ENCODE measurements at regions not wholly inside any gene's neighbourhood (a gene's known extent, or its start where the extent isn't known, plus 50 kb on each side); places are given as distances from the start of the nearest gene placed in this dataset.

DNA sequence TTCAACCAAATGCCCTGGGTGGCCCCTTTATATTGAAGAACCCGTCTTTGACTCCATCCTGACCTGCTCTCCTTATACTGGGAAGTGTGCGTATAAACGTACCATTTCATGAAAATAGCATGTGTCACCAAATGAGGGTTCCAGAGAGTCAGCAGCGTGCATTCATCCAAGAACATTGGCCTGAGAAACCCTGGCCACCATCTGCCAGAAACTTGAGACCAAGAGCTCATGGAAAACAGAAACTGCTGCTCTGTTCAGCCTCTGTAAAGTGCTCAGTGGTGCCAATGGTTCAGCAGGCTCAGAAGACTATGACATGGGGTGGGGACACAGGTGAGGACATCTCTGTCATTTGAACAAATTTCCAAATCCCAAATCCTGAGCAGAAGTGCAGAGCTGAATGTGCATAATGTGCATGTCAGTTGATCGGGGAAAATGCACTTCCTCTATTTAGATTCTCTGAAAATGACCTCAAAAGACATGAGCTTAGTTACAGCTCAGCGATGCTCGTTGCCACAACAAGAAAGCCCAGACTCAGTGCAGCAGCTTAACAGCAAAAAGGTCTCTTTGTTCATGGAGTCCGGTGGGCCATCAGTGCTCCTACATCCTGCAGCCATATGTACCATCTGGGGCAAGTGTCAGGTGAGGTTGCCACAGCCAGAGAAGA lies 176.1 kb downstream of the ATPSCKMT start:
- no peak for TF ChIP-seq CTCF (IDR thresholded peaks at IDR 0.05)
- CTCF ChIA-PET, result no interaction called here
- no peak for DNase-seq
- H3K4me1 Mint-ChIP-seq (ENCODE audit: low read depth), result no peaks in the 10 kb centered on the region
- H3K27ac Mint-ChIP-seq, result no peak overlapping the region
- POLR2A ChIA-PET, result no interaction called here
- H3K27me3 Mint-ChIP-seq, result no peaks in the 10 kb centered on the region
- intact Hi-C loops (cut with micrococcal nuclease), result no loop called here
- ATAC-seq, result no peak
- H3K4me3 Mint-ChIP-seq, result no peak overlapping the region
- no peaks in the 10 kb centered on the region for H3K9me3 Mint-ChIP-seq
- no peaks in the 10 kb centered on the region for H3K36me3 Mint-ChIP-seq (ENCODE audit: low read depth)

DNA sequence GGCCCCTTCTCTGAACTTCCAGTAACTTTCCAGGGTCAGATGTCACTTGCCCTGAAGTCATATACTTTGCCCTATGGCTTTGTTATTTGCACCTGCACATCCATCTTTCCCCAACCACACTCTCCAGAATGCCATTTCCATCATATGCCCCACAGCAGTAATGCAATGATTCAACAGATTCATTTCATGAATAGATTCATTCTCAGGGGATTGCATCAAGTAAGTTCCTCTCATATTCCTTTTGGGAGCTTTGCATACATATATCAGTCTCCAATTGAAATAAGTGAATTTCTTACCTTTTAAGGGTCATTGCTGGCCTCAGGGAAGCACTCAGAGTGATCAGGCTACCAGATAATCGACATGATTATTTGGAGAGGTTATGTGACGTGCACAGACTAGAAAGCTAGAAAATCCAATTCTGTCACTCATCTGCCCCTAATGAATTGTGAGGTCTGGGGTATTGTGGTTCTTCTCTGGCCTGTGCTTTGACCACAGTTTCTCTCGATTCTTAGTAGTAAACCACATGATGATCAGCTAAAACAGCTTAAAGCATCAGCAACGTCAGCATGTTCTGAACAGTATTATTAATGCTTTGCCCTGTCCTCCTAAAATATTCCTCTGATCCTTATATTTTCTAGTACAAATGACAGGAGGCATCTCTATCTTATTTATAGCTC lies 179.9 kb downstream of the ATPSCKMT start:
- CTCF ChIA-PET, result no interaction called here

DNA sequence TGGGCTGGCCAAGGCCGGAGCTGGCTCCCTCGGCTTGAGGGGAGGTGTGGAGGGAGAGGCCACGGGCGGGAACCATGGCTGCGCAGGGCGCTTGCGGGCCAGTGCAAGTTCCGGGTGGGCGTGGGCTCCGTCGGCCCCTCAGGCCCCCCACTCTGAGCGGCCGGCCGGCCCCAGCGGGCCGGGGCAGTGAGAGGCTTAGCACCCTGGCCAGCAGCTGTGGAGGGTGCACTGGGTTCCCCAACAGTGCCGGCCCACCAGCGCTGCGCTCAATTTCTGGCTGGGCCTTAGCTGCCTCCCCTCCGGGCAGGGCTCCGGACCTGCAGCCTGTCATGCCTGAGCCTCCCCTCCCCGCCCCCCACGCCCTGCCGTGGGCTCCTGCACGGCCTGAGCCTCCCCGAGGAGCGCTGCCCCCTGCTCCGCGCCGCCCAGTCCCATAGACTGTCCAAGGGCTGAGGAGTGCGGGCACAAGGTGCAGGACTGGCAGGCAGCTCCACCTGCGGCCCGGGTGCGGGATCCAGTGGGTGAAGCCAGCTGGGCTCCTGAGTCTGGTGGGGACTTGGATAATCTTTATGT lies 184.2 kb downstream of the ATPSCKMT start:
- no peaks in the 10 kb centered on the region for H3K9me3 Mint-ChIP-seq
- intact Hi-C loops (cut with micrococcal nuclease), result no loop called here
- no peak for DNase-seq
- no peaks in the 10 kb centered on the region for H3K36me3 Mint-ChIP-seq (ENCODE audit: low read depth)
- no peak overlapping the region for H3K27ac Mint-ChIP-seq
- ChIA-PET CTCF (no interaction called here), POLR2A (no interaction called here)
- no peak overlapping the region for H3K4me3 Mint-ChIP-seq
- H3K4me1 Mint-ChIP-seq (ENCODE audit: low read depth), result no peaks in the 10 kb centered on the region
- no peak for ATAC-seq
- TF ChIP-seq CTCF (IDR thresholded peaks at IDR 0.05), result no peak
- no peaks in the 10 kb centered on the region for H3K27me3 Mint-ChIP-seq

More for the DNA sequence above, 179.9 kb downstream of the ATPSCKMT start:
- ATAC-seq (no peak), DNase-seq (no peak)
- Mint-ChIP-seq H3K4me1 (ENCODE audit: low read depth) (no peaks in the 10 kb centered on the region), H3K27ac (no peak overlapping the region), H3K27me3 (no peaks in the 10 kb centered on the region), H3K9me3 (no peaks in the 10 kb centered on the region), H3K4me3 (no peak overlapping the region), H3K36me3 (ENCODE audit: low read depth) (no peaks in the 10 kb centered on the region)
- no peak for TF ChIP-seq CTCF (IDR thresholded peaks at IDR 0.05)
- POLR2A ChIA-PET, result interaction anchor here (0.5 kb wide), 1 partner anchor 112 kb away, joined by 3 read pairs; no protein-coding TSS in a partner anchor
- intact Hi-C loops (cut with micrococcal nuclease), result no loop called here

DNA sequence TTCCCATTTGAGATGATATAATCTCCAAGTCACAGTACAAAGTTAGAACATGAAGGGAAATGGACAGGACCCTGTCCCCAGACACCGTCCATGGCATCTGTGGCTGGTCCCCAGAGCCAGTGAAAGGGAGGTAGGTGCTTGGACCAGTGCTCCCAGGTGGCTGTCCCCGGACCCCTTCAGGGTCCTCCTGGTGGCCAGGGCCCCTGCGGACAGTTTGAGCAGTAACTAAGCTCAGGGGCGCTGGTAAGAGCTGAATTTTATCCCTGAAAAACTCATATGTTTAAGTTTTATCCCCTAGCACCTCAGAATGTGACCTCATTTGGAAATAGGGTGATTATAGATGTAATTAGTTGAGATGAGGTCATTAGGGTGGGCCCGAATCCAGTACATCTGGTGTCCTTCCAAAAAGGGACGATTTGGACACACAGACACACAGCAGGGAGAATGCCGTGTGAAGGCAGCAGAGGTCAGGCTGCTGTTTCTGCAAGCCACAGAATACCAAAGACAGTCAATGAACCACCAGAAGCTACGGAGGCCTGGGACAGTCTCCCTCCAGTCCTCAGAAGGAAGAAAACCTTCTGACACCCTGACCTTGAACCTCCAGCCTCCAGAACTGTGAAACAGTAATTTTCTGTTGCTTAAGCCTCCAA lies 185.0 kb downstream of the ATPSCKMT start:
- intact Hi-C loops (cut with micrococcal nuclease), result no loop called here

More for the DNA sequence above, 185.0 kb downstream of the ATPSCKMT start:
- H3K4me1 Mint-ChIP-seq (ENCODE audit: low read depth), result no peaks in the 10 kb centered on the region
- H3K9me3 Mint-ChIP-seq, result no peaks in the 10 kb centered on the region
- no peaks in the 10 kb centered on the region for H3K27me3 Mint-ChIP-seq
- ATAC-seq, result no peak
- no peak for TF ChIP-seq CTCF (IDR thresholded peaks at IDR 0.05)
- no peak overlapping the region for H3K27ac Mint-ChIP-seq
- ChIA-PET CTCF (no interaction called here), POLR2A (no interaction called here)
- H3K4me3 Mint-ChIP-seq, result no peak overlapping the region
- H3K36me3 Mint-ChIP-seq (ENCODE audit: low read depth), result no peaks in the 10 kb centered on the region
- no peak for DNase-seq
